ENCODE measurements at regions not wholly inside any gene's neighbourhood (a gene's known extent, or its start where the extent isn't known, plus 50 kb on each side); places are given as distances from the start of the nearest gene placed in this dataset.
"Not testable (repeated sequence)": the region's sequence is repeated elsewhere in the genome, so short reads cannot be mapped to it uniquely, and the experiment has no call there.

DNA sequence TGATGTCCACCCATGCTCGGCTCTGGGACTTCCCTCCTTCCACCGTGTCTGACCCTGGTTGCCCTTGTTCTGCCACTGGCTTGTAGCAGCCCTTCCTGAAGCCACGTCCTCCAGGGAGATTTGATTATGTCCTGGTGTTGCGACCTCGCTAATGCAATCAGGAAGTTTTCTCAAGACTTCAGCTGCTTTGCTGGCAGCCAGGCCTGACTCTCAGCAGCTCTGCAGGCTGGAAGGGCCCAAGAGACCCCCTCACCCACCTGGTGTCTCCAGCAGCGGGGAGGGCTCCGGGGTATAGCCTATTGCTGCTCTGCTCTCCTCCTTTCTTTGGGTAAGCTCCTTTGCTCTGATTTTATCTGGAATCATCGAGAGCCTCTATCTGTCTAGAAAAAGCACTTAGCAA, 2882.8 kb downstream of the RPIA start:
- DNase-seq, result not testable (repeated sequence)

DNA sequence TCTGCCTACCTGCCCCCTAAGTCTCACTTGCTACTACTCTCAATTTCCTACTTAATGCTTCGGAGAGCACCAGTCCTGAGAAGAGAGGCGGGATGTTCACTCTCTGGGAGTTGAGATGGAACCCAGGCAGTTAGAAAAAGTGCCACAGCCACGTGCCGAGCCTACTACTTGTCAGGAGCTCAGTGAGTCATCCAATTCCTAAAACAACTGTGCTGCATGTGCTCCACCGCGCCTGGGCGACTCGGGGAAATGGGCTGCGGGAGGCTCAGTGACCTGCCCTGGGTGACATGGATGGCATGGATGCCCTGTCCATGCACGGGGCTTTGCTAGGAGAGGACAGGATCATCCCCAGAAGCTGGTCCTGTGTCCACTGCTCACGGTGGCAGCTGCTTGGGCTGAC, 2884.2 kb downstream of the RPIA start:
- not testable (repeated sequence) for DNase-seq

DNA sequence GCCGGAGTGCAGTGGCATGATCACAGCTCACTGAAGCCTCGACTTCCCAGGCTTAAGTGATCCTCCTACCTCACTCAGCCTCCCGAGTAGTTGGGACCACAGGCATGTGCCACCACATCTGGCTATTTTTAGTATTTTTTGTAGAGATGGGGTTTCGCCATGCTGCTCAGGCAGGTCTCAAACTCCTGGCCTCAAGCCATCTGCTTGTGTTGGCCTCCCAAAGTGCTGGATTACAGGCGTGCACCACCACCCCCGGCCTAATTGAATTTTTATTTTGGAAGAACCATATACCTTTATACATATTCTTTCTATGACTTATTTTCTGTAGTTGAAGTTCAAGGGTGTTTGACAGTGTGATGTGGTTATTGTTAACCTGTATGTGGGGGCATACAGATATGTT, 2885.9 kb downstream of the RPIA start:
- not testable (repeated sequence) for DNase-seq

DNA sequence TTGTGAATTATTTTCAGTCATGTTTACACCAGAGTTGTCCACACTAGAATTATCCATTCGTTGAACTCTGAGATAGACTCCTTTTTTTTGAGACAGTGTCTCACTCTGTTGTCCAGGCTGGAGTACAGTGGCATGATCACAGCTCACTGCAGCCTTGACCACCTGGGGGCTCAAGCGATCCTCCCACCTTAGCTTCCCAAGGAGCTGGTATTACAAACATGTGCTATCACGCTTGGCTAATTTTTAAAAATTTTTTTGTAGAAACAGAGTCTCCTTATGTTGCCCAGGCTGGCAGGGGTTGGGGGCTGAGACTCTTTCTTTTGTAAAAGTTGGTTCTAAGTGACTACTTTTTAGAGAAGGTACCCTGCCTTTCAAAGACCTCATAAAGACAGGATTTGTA, 2887.2 kb downstream of the RPIA start:
- not testable (repeated sequence) for DNase-seq

DNA sequence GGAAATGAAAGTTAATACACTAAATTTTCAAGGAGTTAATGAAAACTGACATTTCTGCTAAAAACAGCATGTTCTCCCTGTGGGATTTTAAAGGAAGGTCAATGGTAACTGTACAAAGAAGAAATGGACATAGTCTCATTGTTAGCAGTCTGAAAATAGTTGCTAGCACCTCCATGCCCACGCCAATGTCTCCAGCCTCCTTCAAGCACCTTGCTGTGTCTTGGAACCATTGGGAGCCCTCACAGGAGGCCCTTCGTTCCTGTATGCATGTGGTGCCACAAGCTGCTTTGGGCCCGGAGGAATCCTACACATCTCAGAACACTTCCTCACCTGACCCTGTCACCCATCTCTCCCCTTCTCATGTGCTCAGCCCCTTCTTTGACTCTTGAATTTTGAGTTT, 2888.1 kb downstream of the RPIA start:
- not testable (repeated sequence) for DNase-seq

DNA sequence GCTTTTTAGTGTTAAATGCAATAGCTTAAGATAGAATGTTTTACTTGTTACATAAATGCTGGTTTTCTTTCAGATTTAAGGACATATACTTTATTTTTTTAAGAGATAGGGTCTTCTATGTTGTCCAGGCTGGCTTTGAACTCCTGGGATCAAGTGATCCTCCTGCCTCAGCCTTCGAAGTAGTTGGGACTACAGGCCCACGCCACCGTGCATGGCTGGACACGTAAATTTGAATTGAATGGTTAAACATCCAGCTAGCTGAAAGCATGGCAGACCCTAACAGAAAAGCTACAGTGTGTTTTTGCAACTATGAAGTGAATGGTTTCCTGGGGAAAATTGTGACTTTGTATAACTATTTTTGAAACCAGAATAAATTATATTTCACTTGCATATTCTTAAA, 2888.6 kb downstream of the RPIA start:
- DNase-seq, result not testable (repeated sequence)

DNA sequence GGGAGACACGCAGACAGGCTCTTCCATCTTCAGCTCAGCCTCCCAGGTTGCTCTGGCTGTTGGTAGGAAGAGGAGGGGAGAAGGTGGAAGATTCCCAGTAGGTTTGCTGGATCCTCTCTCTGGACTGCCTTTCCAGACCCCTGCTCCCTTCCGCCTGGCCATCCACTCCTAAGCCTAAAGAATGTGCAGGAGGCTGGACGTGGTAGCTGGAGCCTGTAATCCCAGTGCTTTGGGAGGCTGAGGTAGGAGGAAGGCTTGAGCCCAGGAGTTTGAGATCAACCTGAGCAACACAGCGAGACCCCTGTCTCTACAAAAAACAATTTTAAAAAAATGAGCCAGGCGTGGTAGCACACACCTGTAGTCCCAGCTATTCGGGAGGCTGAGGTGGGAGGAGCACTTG, 2895.6 kb downstream of the RPIA start:
- DNase-seq, result not testable (repeated sequence)

DNA sequence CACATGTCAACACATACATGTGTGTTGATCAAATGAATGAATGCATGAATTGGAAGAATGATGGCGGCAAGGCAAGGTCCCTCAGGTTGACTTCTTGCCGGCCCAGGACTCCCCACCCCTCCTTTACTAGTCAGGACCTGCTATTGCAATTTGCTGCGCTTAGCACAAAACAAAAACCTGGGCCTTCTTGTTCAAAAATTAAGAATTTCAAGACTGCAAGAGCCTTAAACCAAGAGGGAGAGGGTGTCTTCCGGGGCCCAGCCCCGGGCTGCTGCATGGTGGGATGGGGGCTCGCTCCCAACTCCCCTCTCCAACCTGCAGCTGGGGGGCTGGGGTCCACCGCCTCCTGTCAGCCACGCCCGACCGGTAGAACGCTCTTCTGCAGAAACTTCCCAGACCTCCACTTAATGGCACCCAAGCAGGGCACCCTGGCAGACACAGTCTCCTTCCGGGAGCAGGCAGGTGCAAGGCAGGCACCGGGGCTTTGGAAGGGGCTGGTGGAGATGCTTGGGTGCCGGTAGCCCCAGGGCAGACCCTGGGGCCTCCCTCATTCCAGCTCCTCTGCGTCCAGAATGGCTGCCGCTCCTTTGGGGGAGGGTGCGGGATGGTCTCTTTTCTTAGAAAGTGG, 2896.5 kb downstream of the RPIA start:
- not testable (repeated sequence) for DNase-seq

DNA sequence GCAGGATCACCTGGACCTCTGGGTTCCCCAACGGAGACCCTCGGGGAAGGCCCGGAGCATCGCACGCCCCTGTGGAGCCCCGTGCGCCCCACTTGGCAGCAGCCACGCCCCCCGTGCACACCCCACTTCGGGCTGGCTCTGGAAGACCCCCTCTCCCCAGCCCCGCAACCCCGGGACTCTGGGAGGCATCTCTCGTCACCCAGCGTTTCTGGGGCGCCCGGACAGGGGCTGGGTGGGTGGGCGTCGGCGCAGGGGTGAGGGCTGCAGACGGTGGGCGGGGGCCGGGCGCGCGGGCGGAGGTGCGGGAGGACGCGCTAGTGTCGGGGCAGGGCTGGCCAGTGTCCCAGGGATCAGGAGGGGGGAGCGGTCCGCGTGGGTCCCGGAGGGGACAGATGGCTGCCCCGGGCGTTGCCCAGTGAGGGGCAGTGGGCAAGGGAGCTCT, 2897.3 kb downstream of the RPIA start:
- not testable (repeated sequence) for DNase-seq

DNA sequence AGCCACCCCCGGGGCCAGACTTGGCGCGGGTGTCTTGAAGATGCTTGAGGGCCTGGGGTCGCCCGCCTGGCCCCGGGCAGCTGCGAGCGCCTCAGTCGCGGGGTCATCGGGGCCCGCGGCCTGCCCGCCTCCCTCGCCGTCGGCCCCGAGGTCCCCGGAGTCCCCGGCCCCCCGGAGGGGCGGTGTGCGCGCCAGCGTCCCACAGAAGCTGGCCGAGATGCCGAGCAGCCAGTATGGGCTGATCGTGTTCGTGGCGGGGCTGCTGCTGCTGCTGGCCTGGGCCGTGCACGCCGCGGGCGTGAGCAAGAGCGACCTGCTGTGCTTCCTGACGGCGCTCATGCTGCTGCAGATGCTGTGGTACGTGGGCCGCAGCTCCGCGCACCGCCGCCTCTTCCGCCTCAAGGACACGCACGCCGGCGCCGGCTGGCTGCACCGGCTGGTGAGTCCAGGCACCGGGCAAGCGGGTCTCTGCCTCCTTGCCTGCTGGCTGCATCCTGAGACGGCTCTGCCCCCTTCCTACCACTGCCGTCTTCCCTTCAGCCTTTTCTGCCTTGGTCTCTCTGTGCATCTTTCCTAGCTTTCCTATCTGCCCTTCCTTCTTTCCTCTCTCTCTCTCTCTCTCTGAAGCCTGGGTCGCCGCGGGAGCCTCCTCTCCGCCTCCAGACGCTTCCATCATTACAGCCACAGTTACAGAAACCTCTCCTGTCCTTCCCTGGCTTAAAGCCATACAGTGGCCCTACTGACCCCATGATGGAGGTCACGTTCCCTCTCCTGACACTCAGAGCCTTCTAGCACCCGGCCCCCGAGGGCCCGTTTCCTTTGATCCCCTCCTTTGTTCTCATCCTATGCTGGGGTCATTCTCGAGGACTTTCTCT, 2898.2 kb downstream of the RPIA start:
- DNase-seq, result not testable (repeated sequence)

DNA sequence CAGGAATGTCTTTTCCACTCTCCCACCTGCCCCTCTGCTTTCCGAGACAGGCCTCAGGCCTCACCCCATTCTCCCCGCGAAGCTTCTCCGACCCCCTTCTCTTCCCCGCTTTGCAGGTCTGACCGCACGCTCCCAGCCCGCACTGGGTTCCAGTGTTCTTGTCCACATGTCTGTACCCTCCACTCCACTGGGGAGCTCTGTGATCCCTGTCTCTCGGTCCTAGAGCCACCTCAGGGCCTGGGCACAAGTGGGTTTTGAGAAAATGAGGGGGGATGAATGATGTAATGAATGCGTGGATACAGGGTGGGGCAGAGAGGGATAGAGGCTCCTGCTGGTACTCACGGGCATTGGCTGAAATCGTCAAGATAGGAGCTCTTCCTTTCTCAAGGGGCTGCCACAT, 2898.9 kb downstream of the RPIA start:
- DNase-seq, result not testable (repeated sequence)

DNA sequence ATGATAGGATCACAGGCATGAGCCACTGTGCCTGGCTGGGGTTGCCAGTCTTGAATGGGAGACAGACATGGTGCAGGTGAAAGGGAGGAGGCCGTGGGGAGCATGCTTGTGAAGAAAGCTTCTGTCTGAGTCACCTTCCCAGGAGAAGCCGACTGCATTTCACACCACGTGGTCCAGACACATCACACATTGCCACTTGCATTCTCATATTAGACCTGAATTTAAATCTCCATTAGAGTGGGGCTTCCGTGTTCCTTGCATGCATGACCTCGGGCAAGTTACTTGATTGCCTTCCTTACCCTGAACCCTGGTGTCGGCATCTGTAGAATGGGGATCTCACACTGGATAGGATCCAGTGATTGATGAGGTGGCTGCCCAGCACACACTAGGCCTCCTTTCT, 2899.6 kb downstream of the RPIA start:
- not testable (repeated sequence) for DNase-seq

DNA sequence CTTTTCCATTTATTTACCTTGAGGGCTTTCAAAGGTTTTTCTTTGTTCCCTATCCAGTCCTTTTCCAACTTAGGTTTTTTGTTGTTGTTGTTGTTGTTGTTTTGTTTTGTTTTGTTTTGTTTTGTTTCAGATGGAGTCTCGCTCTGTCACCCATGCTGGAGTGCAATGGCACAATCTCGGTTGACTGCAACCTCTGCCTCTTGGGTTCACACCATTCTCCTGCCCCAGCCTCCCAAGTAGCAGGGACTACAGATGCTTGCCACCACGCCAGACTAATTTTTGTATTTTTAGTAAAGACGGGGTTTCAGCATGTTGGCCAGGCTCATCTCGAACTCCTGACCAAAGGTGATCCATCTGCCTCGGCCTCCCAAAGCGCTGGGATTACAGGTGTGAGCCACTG, 2906.0 kb downstream of the RPIA start:
- DNase-seq, result not testable (repeated sequence)

DNA sequence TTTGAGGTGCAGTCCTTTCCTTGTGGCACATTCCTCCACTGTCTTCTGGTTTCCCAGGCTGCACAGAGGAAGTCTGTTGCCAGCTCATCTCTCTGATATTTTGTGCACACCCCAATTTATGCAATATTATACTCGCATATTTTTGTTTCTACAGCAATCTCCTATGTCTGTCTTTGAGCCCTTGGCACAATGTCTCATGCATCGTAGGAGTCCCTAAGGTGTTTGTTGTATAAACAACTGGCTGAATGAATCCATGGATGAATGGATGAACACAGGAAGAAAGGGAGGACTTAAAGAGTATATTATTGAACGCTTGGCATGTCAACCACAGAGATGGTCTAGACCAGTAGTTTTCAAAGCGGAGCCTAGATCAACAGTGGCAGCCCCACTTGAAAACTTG, 2907.0 kb downstream of the RPIA start:
- not testable (repeated sequence) for DNase-seq

DNA sequence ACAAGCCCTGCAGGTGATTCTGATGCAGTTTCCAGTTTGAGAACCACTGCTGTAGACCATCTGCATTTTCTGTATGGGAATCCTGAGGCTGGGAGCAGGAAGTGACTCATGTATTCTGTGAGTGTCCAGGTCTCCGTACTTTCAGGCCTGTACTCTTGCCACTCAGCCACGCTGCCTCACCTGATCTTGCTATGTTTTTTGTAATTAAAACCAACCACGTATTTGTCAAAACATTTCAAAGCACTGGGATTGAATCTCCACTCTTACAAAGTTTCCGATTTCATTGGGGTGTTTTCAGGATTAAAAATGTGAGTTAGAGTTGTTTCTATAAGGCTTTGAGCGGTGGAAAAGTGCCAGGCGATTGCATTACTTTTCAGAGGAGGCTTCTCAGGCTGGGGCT, 2907.5 kb downstream of the RPIA start:
- DNase-seq, result not testable (repeated sequence)

DNA sequence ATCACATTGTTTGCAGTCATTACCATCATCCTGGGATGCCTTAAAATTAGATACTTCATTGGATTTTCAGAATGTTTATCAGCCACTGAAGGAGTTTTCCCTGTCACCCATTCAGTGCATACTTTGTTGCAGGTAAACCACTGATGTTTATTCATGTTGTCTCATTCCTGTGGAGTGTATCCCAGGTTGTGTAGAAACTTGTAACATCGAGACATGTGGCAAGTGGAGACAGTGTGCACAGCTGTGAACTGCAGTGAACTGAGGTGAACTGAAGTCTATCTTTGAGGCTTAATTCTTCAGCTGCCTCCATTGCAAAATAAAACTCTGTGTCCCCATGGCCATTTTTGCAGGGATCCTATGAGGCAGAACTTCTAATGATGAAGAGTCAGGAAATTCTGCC, 2911.4 kb downstream of the RPIA start:
- not testable (repeated sequence) for DNase-seq

DNA sequence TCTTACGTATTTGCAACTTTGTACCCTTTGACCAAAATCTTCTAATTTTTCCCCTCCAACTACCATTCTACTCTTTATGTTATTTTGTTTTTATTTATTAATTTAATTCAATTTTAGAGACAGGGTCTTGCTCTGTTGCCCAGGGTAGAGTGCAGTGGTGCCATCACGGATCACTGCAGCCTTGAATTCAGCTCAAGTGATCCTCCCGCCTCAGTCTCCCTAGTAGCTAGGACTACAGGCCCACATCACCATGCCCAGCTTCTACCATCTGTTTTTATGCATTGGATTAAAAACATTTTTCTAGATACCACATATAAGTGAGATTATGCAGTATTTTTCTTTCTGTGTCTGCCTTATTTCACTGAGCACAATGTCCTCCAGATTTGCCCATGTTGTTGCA, 2912.5 kb downstream of the RPIA start:
- DNase-seq, result not testable (repeated sequence)

DNA sequence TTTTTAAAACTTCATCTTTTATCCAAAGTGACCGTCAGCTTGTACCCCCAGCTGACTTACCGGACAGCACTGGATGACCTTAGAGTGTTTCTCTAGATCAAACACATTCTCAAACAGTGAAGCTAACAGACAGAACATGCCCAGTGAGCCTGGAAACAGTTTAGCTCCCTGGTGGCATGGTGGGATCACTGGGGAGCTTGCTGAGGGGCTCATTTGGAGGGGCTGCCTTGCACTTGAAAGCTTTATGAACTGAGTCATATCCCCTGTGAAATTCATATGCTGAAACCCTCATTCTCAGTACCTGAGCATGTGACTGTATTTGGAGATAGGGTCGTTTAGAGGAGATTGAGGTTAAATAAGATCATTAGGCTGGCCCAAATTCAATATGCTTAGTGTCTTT, 2913.2 kb downstream of the RPIA start:
- DNase-seq, result not testable (repeated sequence)

DNA sequence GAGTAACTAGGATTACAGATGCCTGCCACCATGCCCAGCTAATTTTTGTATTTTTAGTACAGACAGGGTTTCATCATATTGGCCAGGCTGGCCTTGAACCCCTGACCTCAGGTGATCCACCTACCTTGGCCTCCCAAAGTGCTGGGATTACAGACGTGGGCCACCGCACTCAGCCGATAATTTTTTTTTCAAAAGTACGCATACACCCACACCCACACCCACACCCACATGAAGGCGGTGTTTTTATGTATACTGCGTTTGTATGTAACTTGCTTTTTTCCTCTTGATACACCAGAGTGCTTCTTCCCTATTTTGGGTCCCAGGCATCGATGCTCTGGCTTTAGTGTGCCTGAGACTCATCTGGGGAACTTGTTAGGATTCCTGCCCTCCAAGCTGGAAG, 2932.3 kb downstream of the RPIA start:
- not testable (repeated sequence) for DNase-seq

DNA sequence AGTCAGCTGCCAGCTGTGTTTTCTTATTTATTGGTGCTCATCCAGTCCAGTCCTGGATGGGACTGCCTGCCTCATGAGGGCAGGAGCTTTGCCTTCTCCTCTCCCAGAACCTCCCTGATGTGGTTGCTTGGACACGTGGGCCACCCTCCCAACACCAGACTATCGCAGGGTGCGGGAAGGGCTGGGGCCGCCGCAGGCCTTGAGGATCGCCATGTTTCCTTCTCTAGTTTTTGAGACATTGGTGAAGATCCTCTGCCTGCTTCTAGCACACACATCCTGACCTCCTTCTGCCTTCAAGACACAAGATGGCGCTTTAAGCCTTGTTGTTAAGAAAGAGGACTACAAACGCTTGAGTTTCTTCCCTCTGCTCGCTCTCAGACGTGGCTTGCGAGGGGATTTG, 2937.0 kb downstream of the RPIA start:
- DNase-seq, result not testable (repeated sequence)

DNA sequence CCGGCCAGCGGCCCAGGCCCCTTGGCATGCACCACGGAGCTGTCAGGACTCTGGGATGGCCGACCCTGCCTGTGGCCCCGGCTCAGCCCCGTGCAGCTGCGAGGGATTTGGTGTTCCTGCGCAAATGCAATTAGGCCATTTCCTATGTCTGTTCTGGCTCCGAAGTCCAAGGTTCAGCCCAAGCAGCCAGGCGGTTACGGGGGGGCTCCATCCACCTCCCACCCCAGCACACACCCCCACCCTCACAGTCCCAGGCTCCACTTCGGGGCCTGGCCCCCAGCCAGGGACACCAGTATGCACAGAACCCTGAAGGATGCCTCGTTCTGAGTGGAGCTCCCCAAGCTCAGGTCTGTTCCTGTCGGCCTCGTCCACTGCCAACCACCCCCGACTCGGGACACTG, 2965.7 kb downstream of the RPIA start:
- not testable (repeated sequence) for DNase-seq

DNA sequence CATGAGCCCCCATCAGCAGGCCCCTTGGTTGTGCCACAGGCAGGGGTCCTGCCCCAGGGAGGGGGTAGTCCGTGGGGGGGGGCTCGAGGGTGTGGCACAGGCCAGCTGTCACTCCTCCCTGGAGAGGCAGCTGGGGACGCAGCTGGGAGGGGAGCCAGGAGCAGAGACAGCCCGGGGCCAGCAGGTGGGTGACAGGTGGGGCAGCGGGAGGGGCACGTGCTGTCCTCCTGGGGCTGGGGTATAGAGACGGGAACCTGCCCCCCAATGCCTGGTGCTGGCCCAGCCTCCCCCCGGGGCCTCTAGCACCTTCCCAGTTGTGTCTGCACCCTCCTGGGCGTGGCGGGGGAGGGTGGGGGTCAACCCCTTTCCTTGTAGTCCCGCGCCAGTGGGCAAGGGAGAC, 2966.9 kb downstream of the RPIA start:
- not testable (repeated sequence) for DNase-seq

DNA sequence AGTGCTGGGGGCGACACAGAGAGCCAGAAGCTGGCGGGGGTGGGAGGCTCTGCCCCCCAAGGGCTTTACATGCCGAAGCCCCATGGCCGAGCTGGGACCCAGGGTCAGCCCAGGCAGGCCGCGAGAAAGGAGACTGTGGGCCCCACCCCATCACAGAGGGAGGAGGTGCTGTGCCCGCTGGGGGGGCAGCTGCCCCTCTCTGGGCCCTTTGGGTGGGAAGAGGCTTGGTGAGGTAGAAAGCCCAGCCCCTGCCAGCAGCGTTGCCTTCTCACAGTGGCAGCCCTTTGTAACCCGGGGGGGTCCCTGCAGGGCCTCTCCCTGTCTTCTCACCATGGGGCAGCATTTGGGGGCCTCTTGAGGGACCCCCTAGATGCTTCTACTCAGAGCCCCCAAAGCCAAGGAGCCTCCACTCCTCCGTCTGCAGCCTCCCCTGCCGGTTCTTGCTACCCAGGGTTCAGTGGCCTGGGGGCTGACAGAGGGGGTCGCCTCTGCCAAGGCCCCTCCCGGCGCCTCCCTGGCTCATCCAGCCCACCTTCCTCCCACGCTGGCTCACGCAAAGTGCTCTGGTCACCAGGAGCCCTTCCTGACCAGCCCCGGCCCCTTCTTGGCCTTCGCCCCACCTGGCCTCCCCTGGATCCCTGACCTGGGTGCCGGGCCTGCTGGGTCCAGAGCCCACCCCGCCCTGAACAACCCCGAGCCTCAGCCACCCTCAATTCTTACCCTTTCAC, 2967.9 kb downstream of the RPIA start:
- not testable (repeated sequence) for DNase-seq

DNA sequence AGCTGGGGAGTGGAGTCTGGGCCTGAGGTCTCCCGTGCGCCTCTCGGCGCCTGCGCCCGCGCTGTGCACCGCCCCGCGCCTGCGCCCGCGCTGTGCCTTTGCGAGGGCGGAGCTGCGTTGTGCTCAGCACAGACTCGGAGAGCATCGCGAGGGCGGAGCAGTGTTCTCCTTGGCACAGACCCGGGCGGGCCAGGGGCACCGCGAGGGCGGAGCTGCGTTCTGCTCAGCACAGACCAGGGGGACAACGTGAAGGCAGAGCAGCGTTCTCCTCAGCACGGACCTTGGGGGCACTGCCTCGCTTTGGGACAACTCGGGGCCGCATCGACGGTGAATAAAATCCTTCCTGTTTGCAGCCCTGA, 2968.4 kb downstream of the RPIA start:
- not testable (repeated sequence) for DNase-seq

Measured in CD4-positive, alpha-beta T cell treated with Interleukin-10 for 1 hour (primary cell).